H1 (cell line): ENCODE measurements at regions not wholly inside any gene's neighbourhood (a gene's known extent, or its start where the extent isn't known, plus 50 kb on each side); places are given as distances from the start of the nearest gene placed in this dataset.

ENCODE experiments used
- CBX8 ChIP-seq: fragments of 300-800, 300-1000 bp; sonication (generic); IDR thresholded peaks from 2 replicates; pipeline ENCODE4 v1.7.1; 2016; ENCODE audit warnings: low read depth, low read length, borderline replicate concordance
- CHD2 ChIP-seq: IDR thresholded peaks from 2 replicates; pipeline ENCODE4 v1.6.1; 2012; ENCODE audit warnings: low read length, improper control_type of control experiment
- EZH2 ChIP-seq: fragments of 200-600 bp; sonication (generic); IDR thresholded peaks from 2 replicates; pipeline ENCODE4 v1.7.1; 2012; ENCODE audit warnings: low read depth, mild to moderate bottlenecking, moderate library complexity, low read length, inconsistent platforms; ENCODE audit not compliant: severe bottlenecking
- KDM4A ChIP-seq: IDR thresholded peaks from one replicate; pipeline ENCODE4 v1.7.1; 2012; ENCODE audit warnings: low read depth, mild to moderate bottlenecking, moderate library complexity, low read length, inconsistent platforms; ENCODE audit not compliant: severe bottlenecking
- POLR2AphosphoS5 ChIP-seq: IDR thresholded peaks from 2 replicates; pipeline ENCODE4 v1.6.1; 2011; ENCODE audit warnings: low read depth, low read length
- RBBP5 ChIP-seq: IDR thresholded peaks from 2 replicates; pipeline ENCODE4 v1.7.1; 2012; ENCODE audit warnings: low read depth, mild to moderate bottlenecking, inconsistent platforms, low read length, moderate library complexity, borderline replicate concordance
- RFX5 ChIP-seq: IDR thresholded peaks from 2 replicates; pipeline ENCODE4 v1.6.1; 2011; ENCODE audit warnings: low read depth, low read length, improper control_type of control experiment, borderline replicate concordance
- SIX5 ChIP-seq: IDR thresholded peaks from 2 replicates; pipeline ENCODE4 v1.6.1; 2011; ENCODE audit warnings: mild to moderate bottlenecking, low read depth, low read length
- TAF1 ChIP-seq: IDR thresholded peaks from 2 replicates; pipeline ENCODE4 v1.6.1; 2011; ENCODE audit warnings: mild to moderate bottlenecking, low read depth, low read length
- TF ChIP-seq, protein P1 (sequence below): fragments of 300-600 bp; sonication (generic); IDR thresholded peaks from 2 replicates; pipeline ENCODE4 v1.7.1; 2012; ENCODE audit warnings: low read length, moderate library complexity, mild to moderate bottlenecking, inconsistent platforms; ENCODE audit not compliant: insufficient replicate concordance
- TF ChIP-seq, protein P2 (sequence below): IDR thresholded peaks from 2 replicates; pipeline ENCODE4 v1.6.1; 2011; ENCODE audit warnings: low read depth, mild to moderate bottlenecking, low read length; ENCODE audit not compliant: insufficient read depth
- TF ChIP-seq, protein P3 (sequence below): IDR thresholded peaks from 2 replicates; pipeline ENCODE4 v1.6.1; 2012; ENCODE audit warnings: inconsistent platforms

DNA sequence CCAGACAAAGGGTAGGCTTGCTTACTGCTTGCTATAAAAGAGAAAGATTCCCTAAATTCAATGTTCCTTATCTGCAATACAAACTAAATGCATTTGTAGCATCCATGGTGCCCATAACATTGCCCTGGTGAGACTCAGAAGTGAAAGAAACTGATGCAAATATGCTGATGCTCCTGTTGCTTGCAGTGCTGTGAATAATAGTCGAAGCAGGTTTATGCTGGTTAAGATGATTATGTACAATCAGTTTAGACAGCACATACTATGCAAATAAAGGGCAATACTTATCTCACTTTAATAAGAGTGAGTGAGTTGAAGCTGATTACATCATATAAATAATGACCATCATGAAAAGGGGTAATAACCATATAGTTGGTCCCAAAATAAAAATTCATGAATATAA, 215.5 kb downstream of the SNCAIP start (continued):
- TF ChIP-seq, protein P1, sequence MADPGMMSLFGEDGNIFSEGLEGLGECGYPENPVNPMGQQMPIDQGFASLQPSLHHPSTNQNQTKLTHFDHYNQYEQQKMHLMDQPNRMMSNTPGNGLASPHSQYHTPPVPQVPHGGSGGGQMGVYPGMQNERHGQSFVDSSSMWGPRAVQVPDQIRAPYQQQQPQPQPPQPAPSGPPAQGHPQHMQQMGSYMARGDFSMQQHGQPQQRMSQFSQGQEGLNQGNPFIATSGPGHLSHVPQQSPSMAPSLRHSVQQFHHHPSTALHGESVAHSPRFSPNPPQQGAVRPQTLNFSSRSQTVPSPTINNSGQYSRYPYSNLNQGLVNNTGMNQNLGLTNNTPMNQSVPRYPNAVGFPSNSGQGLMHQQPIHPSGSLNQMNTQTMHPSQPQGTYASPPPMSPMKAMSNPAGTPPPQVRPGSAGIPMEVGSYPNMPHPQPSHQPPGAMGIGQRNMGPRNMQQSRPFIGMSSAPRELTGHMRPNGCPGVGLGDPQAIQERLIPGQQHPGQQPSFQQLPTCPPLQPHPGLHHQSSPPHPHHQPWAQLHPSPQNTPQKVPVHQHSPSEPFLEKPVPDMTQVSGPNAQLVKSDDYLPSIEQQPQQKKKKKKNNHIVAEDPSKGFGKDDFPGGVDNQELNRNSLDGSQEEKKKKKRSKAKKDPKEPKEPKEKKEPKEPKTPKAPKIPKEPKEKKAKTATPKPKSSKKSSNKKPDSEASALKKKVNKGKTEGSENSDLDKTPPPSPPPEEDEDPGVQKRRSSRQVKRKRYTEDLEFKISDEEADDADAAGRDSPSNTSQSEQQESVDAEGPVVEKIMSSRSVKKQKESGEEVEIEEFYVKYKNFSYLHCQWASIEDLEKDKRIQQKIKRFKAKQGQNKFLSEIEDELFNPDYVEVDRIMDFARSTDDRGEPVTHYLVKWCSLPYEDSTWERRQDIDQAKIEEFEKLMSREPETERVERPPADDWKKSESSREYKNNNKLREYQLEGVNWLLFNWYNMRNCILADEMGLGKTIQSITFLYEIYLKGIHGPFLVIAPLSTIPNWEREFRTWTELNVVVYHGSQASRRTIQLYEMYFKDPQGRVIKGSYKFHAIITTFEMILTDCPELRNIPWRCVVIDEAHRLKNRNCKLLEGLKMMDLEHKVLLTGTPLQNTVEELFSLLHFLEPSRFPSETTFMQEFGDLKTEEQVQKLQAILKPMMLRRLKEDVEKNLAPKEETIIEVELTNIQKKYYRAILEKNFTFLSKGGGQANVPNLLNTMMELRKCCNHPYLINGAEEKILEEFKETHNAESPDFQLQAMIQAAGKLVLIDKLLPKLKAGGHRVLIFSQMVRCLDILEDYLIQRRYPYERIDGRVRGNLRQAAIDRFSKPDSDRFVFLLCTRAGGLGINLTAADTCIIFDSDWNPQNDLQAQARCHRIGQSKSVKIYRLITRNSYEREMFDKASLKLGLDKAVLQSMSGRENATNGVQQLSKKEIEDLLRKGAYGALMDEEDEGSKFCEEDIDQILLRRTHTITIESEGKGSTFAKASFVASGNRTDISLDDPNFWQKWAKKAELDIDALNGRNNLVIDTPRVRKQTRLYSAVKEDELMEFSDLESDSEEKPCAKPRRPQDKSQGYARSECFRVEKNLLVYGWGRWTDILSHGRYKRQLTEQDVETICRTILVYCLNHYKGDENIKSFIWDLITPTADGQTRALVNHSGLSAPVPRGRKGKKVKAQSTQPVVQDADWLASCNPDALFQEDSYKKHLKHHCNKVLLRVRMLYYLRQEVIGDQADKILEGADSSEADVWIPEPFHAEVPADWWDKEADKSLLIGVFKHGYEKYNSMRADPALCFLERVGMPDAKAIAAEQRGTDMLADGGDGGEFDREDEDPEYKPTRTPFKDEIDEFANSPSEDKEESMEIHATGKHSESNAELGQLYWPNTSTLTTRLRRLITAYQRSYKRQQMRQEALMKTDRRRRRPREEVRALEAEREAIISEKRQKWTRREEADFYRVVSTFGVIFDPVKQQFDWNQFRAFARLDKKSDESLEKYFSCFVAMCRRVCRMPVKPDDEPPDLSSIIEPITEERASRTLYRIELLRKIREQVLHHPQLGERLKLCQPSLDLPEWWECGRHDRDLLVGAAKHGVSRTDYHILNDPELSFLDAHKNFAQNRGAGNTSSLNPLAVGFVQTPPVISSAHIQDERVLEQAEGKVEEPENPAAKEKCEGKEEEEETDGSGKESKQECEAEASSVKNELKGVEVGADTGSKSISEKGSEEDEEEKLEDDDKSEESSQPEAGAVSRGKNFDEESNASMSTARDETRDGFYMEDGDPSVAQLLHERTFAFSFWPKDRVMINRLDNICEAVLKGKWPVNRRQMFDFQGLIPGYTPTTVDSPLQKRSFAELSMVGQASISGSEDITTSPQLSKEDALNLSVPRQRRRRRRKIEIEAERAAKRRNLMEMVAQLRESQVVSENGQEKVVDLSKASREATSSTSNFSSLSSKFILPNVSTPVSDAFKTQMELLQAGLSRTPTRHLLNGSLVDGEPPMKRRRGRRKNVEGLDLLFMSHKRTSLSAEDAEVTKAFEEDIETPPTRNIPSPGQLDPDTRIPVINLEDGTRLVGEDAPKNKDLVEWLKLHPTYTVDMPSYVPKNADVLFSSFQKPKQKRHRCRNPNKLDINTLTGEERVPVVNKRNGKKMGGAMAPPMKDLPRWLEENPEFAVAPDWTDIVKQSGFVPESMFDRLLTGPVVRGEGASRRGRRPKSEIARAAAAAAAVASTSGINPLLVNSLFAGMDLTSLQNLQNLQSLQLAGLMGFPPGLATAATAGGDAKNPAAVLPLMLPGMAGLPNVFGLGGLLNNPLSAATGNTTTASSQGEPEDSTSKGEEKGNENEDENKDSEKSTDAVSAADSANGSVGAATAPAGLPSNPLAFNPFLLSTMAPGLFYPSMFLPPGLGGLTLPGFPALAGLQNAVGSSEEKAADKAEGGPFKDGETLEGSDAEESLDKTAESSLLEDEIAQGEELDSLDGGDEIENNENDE: no peak
- no peak for TF ChIP-seq RBBP5
- TF ChIP-seq SIX5: no peak
- TF ChIP-seq CBX8: no peak
- TF ChIP-seq TAF1: no peak
- TF ChIP-seq, protein P2, sequence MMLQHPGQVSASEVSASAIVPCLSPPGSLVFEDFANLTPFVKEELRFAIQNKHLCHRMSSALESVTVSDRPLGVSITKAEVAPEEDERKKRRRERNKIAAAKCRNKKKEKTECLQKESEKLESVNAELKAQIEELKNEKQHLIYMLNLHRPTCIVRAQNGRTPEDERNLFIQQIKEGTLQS: no peak
- no peak for TF ChIP-seq POLR2AphosphoS5
- no peak for TF ChIP-seq KDM4A
- TF ChIP-seq, protein P3, sequence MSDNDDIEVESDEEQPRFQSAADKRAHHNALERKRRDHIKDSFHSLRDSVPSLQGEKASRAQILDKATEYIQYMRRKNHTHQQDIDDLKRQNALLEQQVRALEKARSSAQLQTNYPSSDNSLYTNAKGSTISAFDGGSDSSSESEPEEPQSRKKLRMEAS: no peak
- no peak for TF ChIP-seq CHD2
- no peak for TF ChIP-seq EZH2
- no peak for TF ChIP-seq RFX5
